Activated naive CD8-positive, alpha-beta T cell treated with anti-CD3 and anti-CD28 coated beads, Interleukin-2, amount 50 U/mL, for 24 hours (primary cell): ENCODE measurements at regions not wholly inside any gene's neighbourhood (a gene's known extent, or its start where the extent isn't known, plus 50 kb on each side); places are given as distances from the start of the nearest gene placed in this dataset.
"Not testable (repeated sequence)": the region's sequence is repeated elsewhere in the genome, so short reads cannot be mapped to it uniquely, and the experiment has no call there.

Experiments
- ATAC-seq: fragments of 150-1000 bp; cut with Tn5 transposase; one replicate; pipeline ENCODE4 v1.10.0; 2021
- DNase-seq: peaks from one replicate; pipeline ENCODE4 v3.0.0; 2021
- H3K27ac Mint-ChIP-seq: one replicate; pipeline ENCODE4 v1.8.0; 2021; ENCODE audit warnings: mild to moderate bottlenecking, mixed read lengths
- H3K27me3 Mint-ChIP-seq: one replicate; pipeline ENCODE4 v1.8.0; 2021; ENCODE audit warnings: mixed read lengths
- H3K36me3 Mint-ChIP-seq: one replicate; pipeline ENCODE4 v1.8.0; 2021; ENCODE audit warnings: low read depth, mixed read lengths
- H3K4me1 Mint-ChIP-seq: one replicate; pipeline ENCODE4 v1.8.0; 2021; ENCODE audit warnings: mixed read lengths
- H3K4me3 Mint-ChIP-seq: one replicate; pipeline ENCODE4 v1.8.0; 2021; ENCODE audit warnings: mild to moderate bottlenecking, moderate library complexity, mixed read lengths
- H3K9me3 Mint-ChIP-seq: one replicate; pipeline ENCODE4 v1.8.0; 2021; ENCODE audit warnings: mixed read lengths

DNA sequence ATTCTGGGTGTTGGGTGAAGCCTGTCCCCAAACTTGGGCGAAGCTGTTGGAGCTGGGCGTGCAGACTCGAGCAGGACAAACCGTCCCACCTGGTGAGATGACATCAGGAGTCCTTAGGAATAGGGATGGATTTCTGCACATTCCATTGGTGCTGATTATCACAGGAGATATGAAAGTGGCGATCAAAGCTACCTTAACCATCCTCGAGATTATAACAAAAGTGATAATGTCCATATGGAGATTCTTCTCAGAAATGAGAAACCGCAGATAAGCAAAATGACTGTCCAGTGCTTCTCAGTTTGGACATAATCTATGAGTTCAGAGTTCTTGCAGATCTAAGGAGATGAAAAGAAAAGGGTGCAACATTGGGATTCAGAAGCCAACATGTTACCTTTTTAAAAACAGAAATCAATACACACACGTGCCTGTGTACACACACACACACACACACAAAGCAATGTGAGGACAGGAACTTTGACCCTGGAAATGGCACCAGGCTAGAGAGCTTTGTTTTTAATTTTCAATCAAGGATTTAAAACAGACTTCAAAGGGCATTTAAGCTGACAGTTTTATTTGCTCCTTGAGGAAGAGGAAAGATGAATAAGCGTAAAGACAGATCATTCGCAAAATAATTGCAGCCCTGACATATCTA is 165.4 kb downstream of the CD83 start:
- H3K9me3 Mint-ChIP-seq: no peaks in the 10 kb centered on the region
- H3K27ac Mint-ChIP-seq: no peak overlapping the region
- DNase-seq (no peak), ATAC-seq (no peak)
- no peak overlapping the region for H3K4me3 Mint-ChIP-seq
- no peaks in the 10 kb centered on the region for H3K27me3 Mint-ChIP-seq
- peaks cover 5% of the 10 kb centered on the region for H3K4me1 Mint-ChIP-seq
- H3K36me3 Mint-ChIP-seq: no peaks in the 10 kb centered on the region

DNA sequence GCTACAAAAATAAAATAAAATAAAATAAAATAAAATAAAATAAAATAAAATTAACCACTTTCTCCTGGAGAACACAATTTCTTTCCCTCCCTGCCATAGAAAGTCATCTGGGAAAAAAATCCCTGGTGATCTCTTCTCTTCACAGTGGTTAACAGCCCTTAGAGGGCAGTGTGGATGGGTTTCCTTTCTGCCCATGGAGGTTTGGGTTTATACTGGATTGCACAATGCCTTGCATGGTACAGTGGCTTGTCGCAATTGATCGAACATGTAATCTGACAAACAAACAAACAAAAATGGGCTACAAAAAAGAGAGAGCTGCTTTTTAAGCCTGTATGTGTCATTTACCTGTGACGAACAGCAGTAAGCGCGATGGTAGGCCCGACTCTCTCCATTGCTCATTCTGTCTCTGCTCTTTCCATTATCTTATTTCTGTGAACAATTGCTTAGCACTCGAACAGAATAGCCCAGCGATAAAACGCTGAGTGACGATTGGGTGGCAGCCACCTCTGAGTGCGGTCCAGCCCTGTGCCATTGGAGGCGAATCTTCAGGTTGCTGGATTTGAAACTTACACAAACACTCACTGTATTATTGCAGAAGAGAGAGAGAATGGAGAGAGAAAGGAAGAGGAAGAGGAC is 166.1 kb downstream of the CD83 start:
- Mint-ChIP-seq H3K9me3 (no peaks in the 10 kb centered on the region), H3K36me3 (no peaks in the 10 kb centered on the region), H3K4me3 (no peak overlapping the region), H3K4me1 (peaks cover under 1% of the 10 kb centered on the region), H3K27me3 (no peaks in the 10 kb centered on the region), H3K27ac (no peak overlapping the region)
- DNase-seq: no peak
- ATAC-seq: no peak

DNA sequence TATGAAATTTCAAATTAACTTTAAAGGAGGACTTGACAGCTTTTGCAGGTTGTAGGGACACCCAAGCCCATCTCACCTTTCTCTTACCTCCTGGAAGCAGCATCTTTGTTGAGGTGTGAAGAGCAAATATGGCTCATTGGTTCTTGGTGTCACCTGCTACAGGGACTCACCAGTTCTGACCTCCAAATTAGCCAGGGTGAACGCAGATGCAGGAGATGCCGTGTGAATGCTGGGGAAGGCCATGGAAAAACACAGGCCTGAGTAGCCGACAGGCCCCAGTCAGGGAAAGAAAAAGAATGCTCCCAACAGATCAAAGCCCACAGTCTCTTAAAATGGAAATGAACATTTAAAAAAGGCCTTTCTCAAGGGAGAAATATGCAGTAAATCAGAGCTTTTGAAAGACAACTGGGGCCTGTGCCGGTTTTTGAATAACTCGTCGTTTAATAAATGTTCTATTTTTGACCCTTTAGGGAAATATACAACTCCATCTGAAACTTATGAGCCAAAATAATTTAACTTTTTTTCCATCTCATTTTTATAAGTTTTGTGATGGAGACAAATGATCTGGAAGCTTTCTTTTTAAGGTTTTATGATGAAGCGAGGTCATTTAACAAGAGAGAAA is 167.5 kb downstream of the CD83 start:
- Mint-ChIP-seq H3K4me1 (peaks cover 4% of the 10 kb centered on the region), H3K9me3 (peaks cover 4% of the 10 kb centered on the region), H3K4me3 (no peak overlapping the region), H3K27ac (no peak overlapping the region), H3K36me3 (no peaks in the 10 kb centered on the region), H3K27me3 (peaks cover 2% of the 10 kb centered on the region)
- ATAC-seq: no peak
- no peak for DNase-seq

DNA sequence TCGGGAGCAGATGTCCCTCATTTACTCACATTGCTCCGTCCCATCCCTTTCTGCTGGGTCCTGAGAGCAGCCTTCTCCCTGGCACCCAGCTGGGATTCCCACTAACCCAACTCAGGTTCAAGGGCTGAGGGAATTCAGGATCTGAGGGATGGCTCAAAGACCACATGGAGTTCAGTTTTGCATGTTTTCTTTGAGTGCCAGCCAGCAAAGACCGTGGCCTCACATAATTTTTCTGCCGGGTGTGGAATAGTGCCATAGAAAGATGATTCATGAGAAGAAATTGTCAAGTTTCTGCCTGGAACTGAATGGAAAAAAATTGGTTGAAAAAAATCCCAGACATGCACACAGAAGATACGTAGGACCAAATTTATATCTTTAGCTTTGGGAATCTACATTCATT is 168.6 kb downstream of the CD83 start:
- DNase-seq (no peak), ATAC-seq (no peak)
- Mint-ChIP-seq H3K4me3 (no peak overlapping the region), H3K36me3 (no peaks in the 10 kb centered on the region), H3K4me1 (peaks cover 13% of the 10 kb centered on the region), H3K27ac (no peak overlapping the region), H3K9me3 (peaks cover 4% of the 10 kb centered on the region), H3K27me3 (peaks cover 2% of the 10 kb centered on the region)

DNA sequence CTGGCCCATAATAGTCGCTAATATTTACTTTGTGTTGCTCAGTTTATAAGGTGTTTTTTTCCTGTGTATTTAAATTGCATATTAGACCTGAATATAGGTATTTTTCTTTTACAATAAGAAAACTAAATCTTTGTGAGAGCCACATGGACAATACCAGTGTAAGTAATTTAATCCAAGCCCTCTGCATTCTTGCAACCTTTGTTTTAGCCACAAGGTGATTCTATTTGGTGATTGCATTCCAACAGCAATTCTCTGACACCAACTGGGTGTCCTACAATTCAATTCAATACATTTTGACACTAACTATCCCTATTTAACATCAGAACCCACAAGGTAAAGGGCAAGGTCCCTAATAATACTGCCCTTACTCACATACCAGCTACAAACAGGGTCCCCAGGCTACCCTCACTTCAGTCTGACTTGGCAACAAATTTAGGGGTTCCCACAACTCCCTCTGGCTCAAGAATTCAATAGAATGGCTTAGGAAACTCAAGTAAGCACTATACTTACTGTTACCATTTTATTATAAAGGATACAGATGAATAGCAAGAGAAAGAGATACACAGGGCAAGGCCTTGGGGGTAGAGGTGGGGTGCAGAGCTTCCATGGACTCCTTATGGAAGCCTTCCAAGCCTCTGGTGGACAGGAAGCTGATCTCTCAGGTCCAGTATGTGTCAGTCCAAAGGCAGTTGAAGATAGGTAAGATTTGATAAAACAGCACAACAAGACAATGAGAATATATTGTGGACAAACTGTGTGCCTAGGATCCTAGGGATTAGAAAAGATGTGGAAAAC is 169.3 kb downstream of the CD83 start:
- Mint-ChIP-seq H3K27ac (no peak overlapping the region), H3K27me3 (peaks cover 2% of the 10 kb centered on the region), H3K36me3 (no peaks in the 10 kb centered on the region), H3K4me1 (peaks cover 13% of the 10 kb centered on the region), H3K4me3 (no peak overlapping the region), H3K9me3 (peaks cover 4% of the 10 kb centered on the region)
- DNase-seq (no peak), ATAC-seq (no peak)

DNA sequence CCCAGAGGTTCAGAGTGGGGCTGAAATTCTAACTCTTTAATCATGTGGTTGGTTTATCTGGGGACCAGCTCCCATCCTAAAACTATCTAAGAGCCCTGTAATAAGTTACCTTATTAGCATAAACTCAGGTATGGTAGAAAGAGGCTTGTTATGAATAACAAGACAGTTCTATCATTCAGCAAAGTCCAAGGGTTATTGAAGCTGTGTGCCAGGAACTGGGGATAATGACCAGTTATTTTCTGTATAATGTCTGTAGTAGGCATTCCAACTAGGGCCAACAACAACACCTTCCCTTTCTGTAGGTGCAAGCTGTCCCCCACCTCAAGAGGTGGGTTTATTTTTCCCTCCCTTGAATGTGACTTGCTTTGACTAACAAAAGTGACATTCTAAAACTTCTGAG is 170.1 kb downstream of the CD83 start:
- Mint-ChIP-seq H3K27me3 (peaks cover 2% of the 10 kb centered on the region), H3K27ac (no peak overlapping the region), H3K4me1 (peaks cover 13% of the 10 kb centered on the region), H3K4me3 (no peak overlapping the region), H3K9me3 (peaks cover 4% of the 10 kb centered on the region), H3K36me3 (no peaks in the 10 kb centered on the region)
- ATAC-seq: no peak
- no peak for DNase-seq

DNA sequence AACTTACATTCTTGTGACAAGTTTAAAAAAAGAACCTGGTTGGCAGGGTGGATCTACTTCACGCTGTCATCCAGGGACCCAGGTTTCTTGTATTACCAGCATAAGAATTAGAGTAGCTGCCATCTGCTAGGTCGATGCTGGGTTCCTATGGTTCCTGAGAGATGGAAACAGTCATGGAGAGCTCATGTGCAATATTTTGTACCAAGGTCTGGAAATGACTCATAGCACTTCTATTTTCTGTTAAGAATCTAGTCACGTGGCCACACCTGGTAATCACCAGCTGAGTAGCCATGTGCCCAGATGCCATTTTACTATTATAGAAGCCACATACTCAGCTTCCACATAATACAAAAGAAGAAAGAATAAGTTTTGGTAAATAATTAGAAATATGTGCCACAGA is 171.3 kb downstream of the CD83 start:
- peaks cover 4% of the 10 kb centered on the region for H3K9me3 Mint-ChIP-seq
- ATAC-seq (no peak), DNase-seq (no peak)
- no peak overlapping the region for H3K27ac Mint-ChIP-seq
- no peak overlapping the region for H3K4me3 Mint-ChIP-seq
- H3K4me1 Mint-ChIP-seq: peaks cover 13% of the 10 kb centered on the region
- H3K27me3 Mint-ChIP-seq: peaks cover 2% of the 10 kb centered on the region
- H3K36me3 Mint-ChIP-seq: no peaks in the 10 kb centered on the region

DNA sequence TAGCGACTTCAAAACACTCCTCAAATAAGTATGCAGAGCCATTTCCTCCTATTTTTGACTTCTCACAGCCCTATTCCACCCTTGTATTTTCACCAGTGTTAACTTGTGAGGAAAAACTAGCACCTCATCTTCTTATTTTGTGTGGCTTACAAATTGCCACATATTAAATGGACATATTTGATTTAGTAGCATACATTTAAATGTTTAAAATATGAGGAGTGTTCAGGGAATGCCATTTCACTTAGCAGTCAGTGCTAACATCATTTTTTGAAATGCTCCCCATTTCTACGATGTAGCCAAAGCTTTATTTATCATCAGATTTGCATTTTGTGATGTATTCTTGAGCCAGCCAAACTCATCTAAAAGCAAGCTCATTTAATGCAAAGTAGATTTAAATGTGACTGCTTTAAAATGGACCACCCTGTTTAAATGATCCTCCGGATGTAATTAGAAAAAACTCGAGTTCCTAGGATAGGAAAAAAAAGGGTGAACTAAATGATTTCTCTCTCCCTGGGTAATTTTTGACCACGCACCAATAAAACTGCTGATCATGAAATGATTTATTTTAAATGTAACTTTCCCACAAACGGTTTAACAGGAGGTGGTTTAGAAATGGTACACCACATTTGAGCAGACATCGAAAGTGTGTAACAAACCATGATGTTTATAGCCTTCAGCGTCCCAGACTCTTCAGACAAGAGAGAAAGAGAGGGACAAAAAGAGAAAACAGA is 172.6 kb downstream of the CD83 start:
- peaks cover 4% of the 10 kb centered on the region for H3K9me3 Mint-ChIP-seq
- no peak overlapping the region for H3K27ac Mint-ChIP-seq
- H3K36me3 Mint-ChIP-seq: no peaks in the 10 kb centered on the region
- ATAC-seq: no peak
- no peak for DNase-seq
- H3K4me3 Mint-ChIP-seq: no peak overlapping the region
- H3K27me3 Mint-ChIP-seq: peaks cover 2% of the 10 kb centered on the region
- H3K4me1 Mint-ChIP-seq: peaks cover 13% of the 10 kb centered on the region

DNA sequence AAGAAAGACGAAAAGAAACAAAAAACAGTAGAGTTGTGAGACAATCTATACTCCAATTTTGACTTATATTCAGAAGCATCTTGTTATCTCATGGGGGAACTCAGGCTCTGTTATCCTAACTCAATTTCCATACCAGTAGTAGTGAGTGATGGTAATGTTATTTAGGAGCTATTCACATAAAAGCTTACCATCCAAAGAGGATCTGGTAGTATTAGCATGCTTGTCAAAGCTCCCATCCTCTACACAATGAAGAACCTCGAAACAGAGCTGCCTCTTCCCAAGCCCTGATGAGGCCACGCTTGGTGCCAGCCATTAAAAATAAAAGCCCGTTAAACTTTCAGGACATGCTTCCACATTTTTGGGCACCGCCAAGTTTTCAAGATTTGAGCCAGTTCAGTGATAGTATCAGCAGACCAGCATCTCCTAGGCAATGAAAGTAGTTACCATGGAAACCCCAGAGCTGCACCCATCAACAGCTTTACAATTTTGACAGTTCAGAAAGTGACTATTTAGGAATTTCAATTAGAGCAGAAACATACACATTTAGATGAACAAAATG is 173.3 kb downstream of the CD83 start:
- peaks cover 2% of the 10 kb centered on the region for H3K27me3 Mint-ChIP-seq
- no peaks in the 10 kb centered on the region for H3K36me3 Mint-ChIP-seq
- H3K4me3 Mint-ChIP-seq: no peak overlapping the region
- peaks cover 13% of the 10 kb centered on the region for H3K4me1 Mint-ChIP-seq
- ATAC-seq (no peak), DNase-seq (no peak)
- H3K27ac Mint-ChIP-seq: no peak overlapping the region
- H3K9me3 Mint-ChIP-seq: peaks cover 4% of the 10 kb centered on the region

DNA sequence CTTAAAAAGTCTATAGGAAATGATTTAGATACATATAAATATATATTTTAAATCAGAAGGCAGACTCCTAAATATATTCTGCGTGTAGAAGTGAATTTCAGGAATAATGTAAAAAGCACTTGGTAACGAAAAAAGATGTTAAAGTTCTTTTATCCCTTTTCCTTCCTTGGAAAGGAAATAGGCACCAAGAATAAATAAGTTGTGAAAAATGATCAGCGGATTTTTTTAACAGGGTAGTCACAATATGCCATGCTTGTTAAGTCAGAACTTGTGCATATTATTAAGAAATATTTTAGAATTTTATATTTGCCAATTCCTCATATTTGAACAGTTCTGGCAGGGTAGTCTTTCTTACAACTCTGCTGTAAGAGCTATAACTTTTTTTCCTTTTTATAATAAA is 173.8 kb downstream of the CD83 start:
- H3K9me3 Mint-ChIP-seq: peaks cover 4% of the 10 kb centered on the region

DNA sequence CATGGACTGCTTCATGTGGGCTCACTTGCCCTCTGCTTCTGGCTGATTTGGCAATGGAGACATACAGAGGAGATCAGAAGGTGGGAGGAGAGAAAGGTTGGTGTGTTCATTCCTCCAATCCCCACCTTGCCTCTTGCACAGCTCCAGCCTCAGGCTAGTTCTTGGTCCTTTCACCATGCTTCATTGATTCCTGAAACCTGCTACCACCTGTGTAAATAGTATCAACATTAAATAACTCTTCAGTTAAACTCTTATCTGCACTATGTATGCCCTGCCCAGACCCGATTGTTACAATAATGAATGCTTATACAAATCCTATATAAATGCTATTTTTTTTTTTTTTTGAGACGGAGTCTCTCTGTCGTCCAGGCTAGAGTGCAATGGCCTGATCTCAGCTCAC is 174.5 kb downstream of the CD83 start:
- peaks cover 13% of the 10 kb centered on the region for H3K4me1 Mint-ChIP-seq

More for the DNA sequence above, 173.8 kb downstream of the CD83 start:
- Mint-ChIP-seq H3K36me3 (no peaks in the 10 kb centered on the region), H3K27me3 (peaks cover 2% of the 10 kb centered on the region), H3K27ac (no peak overlapping the region), H3K4me1 (peaks cover 13% of the 10 kb centered on the region), H3K4me3 (no peak overlapping the region)
- DNase-seq: no peak
- ATAC-seq: no peak

DNA sequence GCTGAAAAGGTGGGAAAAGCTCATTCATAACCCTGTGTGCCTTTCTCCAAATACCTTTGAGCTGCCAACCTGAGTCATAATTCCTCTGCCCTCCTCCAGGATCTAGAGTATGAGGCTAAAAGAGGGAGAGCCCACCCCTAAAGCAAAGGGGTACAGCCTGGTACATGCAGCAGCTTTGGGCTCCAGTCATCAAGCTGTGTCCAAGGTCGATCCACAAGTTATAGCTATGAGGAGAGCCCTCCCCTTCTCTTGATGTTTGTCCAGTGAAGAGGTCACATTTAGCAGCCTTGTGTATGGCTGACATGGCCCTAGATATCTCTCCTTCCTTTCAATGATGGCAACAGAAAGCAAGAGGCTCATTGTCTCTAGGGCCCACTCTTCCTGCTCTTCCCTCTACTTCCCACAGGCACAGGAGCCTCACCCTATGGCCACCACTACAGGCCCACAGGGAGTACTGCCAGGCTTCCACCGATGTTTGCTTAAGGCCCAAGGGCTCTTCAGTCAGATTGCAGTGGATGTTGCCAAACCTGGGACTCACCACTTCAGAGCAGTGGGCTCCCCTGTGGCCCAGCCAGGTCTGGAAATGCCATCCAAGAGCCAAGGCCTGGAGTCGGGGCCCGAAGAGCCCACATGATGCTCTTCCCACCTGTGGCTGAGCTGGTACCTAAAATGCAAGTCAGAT is 176.8 kb downstream of the CD83 start:
- peaks cover 13% of the 10 kb centered on the region for H3K4me1 Mint-ChIP-seq
- H3K4me3 Mint-ChIP-seq: no peak overlapping the region
- no peaks in the 10 kb centered on the region for H3K36me3 Mint-ChIP-seq
- no peaks in the 10 kb centered on the region for H3K27me3 Mint-ChIP-seq
- ATAC-seq (no peak), DNase-seq (no peak)
- no peak overlapping the region for H3K27ac Mint-ChIP-seq
- no peaks in the 10 kb centered on the region for H3K9me3 Mint-ChIP-seq

More for the DNA sequence above, 174.5 kb downstream of the CD83 start:
- ATAC-seq (no peak), DNase-seq (no peak)
- Mint-ChIP-seq H3K4me3 (no peak overlapping the region), H3K27me3 (peaks cover 2% of the 10 kb centered on the region), H3K9me3 (peaks cover 4% of the 10 kb centered on the region), H3K36me3 (no peaks in the 10 kb centered on the region), H3K27ac (no peak overlapping the region)

DNA sequence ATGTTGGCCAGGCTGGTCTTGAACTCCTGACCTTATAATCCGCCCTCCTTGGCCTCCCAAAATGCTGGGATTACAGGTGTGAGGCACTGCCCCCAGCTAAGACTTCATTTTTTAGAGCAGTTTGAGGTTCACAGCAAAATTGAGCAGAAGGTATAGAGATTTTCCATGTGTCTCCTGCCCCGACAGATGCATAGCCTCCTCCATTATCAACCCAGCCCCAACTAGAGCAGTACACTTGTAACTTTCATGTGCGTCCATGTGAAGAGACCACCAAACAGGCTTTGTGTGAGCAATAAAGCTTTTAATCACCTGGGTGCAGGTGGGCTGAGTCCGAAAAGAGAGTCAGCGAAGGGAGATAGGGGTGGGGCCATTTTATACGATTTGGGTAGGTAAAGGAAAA is 179.1 kb downstream of the CD83 start:
- not testable (repeated sequence) for H3K27me3 Mint-ChIP-seq, H3K27ac Mint-ChIP-seq, ATAC-seq, H3K36me3 Mint-ChIP-seq, DNase-seq, H3K4me3 Mint-ChIP-seq, H3K4me1 Mint-ChIP-seq, H3K9me3 Mint-ChIP-seq
